ENCODE measurements at regions not wholly inside any gene's neighbourhood (a gene's known extent, or its start where the extent isn't known, plus 50 kb on each side); places are given as distances from the start of the nearest gene placed in this dataset.

DNA sequence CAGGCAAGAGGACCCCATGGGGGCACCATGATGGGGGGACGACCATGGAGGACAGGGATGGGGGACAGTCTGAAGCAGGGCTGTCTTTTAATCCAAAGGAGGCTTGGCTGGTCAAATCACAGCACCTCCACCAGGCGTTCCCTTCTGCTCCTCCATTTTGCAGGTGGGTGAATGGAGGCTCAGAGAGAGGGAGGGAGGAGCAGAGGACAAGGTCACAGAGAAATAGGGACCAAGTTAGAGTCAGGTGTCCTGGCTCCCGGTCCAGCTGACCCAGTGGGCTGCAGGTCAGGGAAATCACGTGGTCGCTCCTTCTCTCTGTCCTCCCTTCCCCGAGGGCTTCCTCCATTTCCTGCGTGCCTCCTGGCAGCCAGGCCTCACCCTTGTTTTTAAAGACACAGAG is 156.4 kb upstream of the SMIM23 start:
- Histone ChIP-seq H3K4me1 (ENCODE audit: control insufficient read depth in 5 of 5, insufficient read depth in 5 of 5, low read length in 5 of 5) (peaks cover 0 to 24% (median 11%) of the 10 kb centered on the region in 5 donors), H3K27me3 (ENCODE audit: control insufficient read depth in 3 of 3, insufficient read depth in 3 of 3, low read length in 2 of 3) (peaks cover 0 to 7% (median 0%) of the 10 kb centered on the region in 3 donors), H3K27ac (ENCODE audit: low read depth in 1 of 2, low read length in 1 of 2) (no peak overlapping the region), H3K9ac (ENCODE audit: insufficient read depth in 1 of 2, low read length in 2 of 2) (no peak overlapping the region), H3K36me3 (ENCODE audit: control insufficient read depth in 4 of 4, insufficient read depth in 4 of 4, low read length in 4 of 4) (no peaks in the 10 kb centered on the region), H3K4me3 (no peak overlapping the region), H3K9me3 (ENCODE audit: control insufficient read depth in 4 of 4, insufficient read depth in 3 of 4, low read length in 3 of 4) (no peaks in the 10 kb centered on the region)
- ATAC-seq (ENCODE audit: insufficient read depth, low FRiP score), result no peak
- TF ChIP-seq, protein P1, sequence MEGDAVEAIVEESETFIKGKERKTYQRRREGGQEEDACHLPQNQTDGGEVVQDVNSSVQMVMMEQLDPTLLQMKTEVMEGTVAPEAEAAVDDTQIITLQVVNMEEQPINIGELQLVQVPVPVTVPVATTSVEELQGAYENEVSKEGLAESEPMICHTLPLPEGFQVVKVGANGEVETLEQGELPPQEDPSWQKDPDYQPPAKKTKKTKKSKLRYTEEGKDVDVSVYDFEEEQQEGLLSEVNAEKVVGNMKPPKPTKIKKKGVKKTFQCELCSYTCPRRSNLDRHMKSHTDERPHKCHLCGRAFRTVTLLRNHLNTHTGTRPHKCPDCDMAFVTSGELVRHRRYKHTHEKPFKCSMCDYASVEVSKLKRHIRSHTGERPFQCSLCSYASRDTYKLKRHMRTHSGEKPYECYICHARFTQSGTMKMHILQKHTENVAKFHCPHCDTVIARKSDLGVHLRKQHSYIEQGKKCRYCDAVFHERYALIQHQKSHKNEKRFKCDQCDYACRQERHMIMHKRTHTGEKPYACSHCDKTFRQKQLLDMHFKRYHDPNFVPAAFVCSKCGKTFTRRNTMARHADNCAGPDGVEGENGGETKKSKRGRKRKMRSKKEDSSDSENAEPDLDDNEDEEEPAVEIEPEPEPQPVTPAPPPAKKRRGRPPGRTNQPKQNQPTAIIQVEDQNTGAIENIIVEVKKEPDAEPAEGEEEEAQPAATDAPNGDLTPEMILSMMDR (IDR thresholded peaks at IDR 0.05; ENCODE audit: control extremely low read depth, extremely low read depth), result no peak
- peak in 1 of 3 donors; percentile 3 for DNase-seq
- WGBS, 2 donors, result 36 to 37% methylated on average over 7 of the region's 7 CpGs

DNA sequence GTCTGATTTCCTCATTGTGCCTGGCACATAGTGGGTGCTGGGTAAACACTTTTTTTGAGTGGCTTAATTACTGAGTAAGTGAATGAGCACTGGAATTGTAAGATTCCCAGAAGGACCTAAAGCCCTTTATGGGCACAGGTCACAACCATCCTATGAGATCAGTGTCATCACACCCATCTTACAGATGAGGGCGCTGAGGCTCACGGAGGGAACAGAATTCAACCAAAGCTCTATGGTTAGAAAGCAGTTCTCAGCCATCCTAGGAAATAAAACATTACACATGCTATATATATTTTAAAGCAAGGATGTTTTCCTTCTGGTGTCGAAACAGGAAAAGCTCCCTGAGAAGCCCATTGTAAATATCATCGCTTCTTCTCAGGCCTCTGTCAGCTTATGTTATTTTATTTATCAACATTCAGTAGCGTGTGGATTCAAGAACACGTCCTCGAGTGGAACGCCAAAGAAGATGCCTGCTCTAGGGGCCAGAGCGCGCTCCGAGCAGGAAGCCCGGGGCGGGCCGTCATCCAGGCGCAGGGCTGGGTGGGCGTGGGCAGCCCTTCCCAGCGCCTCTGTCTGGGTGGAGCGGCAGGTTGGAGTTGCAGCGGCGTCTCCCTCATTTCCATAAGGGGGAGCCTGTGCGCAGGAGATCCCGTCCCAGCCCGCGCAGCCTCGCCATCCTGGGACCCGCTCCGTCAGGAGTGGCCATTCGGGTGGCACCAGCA is 155.8 kb upstream of the SMIM23 start:
- no peaks in the 10 kb centered on the region for H3K36me3 ChIP-seq (ENCODE audit: control insufficient read depth in 4 of 4, insufficient read depth in 4 of 4, low read length in 4 of 4)
- TF ChIP-seq, protein P1 (IDR thresholded peaks at IDR 0.05; ENCODE audit: control extremely low read depth, extremely low read depth), result no peak
- H3K4me3 ChIP-seq, result no peak overlapping the region
- ATAC-seq (ENCODE audit: insufficient read depth, low FRiP score) (peak; percentile 80), DNase-seq (peak; percentile 71 to 76 (median 73))
- H3K9ac ChIP-seq (ENCODE audit: insufficient read depth in 1 of 2, low read length in 2 of 2), result no peak overlapping the region
- WGBS, 2 donors, result 3 to 12% methylated on average over 28 of the region's 28 CpGs
- peaks cover 0 to 24% (median 11%) of the 10 kb centered on the region in 5 donors for H3K4me1 ChIP-seq (ENCODE audit: control insufficient read depth in 5 of 5, insufficient read depth in 5 of 5, low read length in 5 of 5)
- H3K27ac ChIP-seq (ENCODE audit: low read depth in 1 of 2, low read length in 1 of 2), result no peak overlapping the region
- no peaks in the 10 kb centered on the region for H3K9me3 ChIP-seq (ENCODE audit: control insufficient read depth in 4 of 4, insufficient read depth in 3 of 4, low read length in 3 of 4)
- peaks cover 0 to 6% (median 0%) of the 10 kb centered on the region in 3 donors for H3K27me3 ChIP-seq (ENCODE audit: control insufficient read depth in 3 of 3, insufficient read depth in 3 of 3, low read length in 2 of 3)

DNA sequence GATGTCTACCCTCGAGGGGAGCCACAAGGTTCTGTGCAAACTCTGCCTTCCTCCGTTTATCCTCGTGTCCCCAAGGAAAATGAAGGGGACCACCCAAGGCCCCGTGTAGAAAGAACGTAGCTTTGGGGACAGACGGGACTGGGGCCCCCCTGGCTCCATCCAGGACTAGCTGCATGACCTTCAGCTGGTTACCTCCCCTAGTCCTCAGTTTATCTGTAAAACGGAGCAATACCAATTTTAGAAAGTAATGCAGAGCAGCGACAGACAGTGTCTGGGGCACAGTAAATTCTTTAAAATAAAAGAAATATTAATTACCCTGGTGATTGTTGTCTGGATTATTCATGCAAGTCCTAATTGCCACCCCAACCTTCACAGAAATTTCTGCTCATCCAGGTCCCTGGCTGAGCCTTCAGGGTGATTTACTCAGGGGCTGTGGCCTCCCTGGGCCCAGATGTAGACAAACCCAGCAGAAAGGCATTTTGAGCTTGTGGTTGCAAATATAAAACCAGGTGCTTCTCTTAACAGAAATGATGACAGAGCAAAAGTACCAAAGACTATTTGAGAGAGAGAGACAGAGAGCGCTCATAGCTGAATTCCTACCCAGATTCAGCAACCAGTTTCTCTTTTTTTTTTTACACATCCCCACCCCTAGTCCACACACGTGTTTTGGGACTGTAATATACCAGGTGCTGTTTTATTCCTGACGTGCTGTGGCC is 155.1 kb upstream of the SMIM23 start:
- Histone ChIP-seq H3K36me3 (ENCODE audit: control insufficient read depth in 4 of 4, insufficient read depth in 4 of 4, low read length in 4 of 4) (no peaks in the 10 kb centered on the region), H3K27me3 (ENCODE audit: control insufficient read depth in 3 of 3, insufficient read depth in 3 of 3, low read length in 2 of 3) (peaks cover 0 to 5% (median 0%) of the 10 kb centered on the region in 3 donors), H3K4me1 (ENCODE audit: control insufficient read depth in 5 of 5, insufficient read depth in 5 of 5, low read length in 5 of 5) (peaks cover 0 to 24% (median 11%) of the 10 kb centered on the region in 5 donors), H3K9me3 (ENCODE audit: control insufficient read depth in 4 of 4, insufficient read depth in 3 of 4, low read length in 3 of 4) (no peaks in the 10 kb centered on the region), H3K27ac (ENCODE audit: low read depth in 1 of 2, low read length in 1 of 2) (no peak overlapping the region), H3K4me3 (no peak overlapping the region), H3K9ac (ENCODE audit: insufficient read depth in 1 of 2, low read length in 2 of 2) (no peak overlapping the region)
- no peak for ATAC-seq (ENCODE audit: insufficient read depth, low FRiP score)
- DNase-seq, result no peak
- TF ChIP-seq, protein P1 (IDR thresholded peaks at IDR 0.05; ENCODE audit: control extremely low read depth, extremely low read depth), result no peak
- WGBS, 2 donors, result 39 to 49% methylated on average over 11 of the region's 11 CpGs

Data from lung (tissue), 11 donors.